ENCODE measurements at regions not wholly inside any gene's neighbourhood (a gene's known extent, or its start where the extent isn't known, plus 50 kb on each side); places are given as distances from the start of the nearest gene placed in this dataset.

DNA sequence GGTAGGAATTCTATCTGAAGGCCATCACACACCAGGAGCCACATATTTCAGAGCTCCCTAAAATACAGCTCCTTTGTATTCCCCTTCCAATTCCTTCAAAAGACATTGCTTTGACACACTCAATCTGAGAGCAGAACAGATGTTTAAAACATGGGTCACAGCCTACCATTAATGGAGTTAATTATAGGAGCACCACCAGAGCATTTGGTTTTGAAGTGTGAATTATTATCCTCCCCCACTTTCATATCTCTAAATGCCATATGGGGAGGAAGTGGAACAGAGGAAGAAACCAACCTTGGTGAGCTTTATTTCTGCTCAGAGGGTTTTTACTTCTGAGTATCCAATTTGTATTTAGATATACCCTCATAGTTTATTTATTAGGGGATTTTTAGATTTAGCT lies 50.7 kb upstream of the TNFRSF21 start:
- Histone ChIP-seq H3K27me3 (ENCODE audit: insufficient read depth, low read length, poor library complexity, severe bottlenecking) (peaks cover 7% of the 10 kb centered on the region), H3K4me3 (ENCODE audit: low read length) (no peak overlapping the region), H3K4me1 (ENCODE audit: insufficient read depth, low read length) (no peaks in the 10 kb centered on the region), H3K36me3 (ENCODE audit: insufficient read depth, low read length) (no peaks in the 10 kb centered on the region), H3K27ac (ENCODE audit: low read depth, low read length) (no peak overlapping the region), H3K9me3 (ENCODE audit: low read length) (no peaks in the 10 kb centered on the region)
- Mint-ChIP-seq H3K36me3 (no peaks in the 10 kb centered on the region), H3K4me3 (no peak overlapping the region), H3K27me3 (peaks cover 8 to 57% of the 10 kb centered on the region in 2 donors), H3K27ac (no peak overlapping the region), H3K4me1 (no peaks in the 10 kb centered on the region), H3K9me3 (no peaks in the 10 kb centered on the region)
- POLR2A ChIA-PET = no interaction called here
- CTCF ChIA-PET = no interaction called here
- DNase-seq = no peak

DNA sequence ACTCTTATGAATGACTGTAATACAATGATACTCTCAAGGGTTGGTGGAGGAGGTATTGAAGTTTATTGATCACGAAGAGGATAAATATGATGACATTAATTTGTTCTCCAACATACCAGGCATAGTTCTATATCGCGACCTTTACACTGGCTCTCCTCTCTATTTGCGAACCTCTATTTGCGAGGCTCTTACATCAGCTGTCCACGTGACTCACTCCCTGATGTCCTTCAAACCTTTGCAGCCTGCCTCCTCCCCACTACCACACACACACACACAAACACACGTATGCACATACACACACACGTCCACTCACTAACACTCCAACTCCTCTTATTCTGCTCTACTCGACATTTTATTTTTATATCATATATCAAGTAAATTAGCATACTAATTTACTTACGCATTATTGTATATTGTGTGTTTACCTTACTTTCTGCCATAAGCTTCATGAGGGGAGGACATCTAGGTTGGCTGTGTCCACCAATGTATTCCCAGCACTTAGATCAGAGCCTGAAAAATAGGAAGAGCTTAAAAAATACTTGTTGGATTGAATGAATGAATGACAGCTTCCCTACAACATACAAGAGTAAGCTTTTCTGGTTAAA lies 53.3 kb upstream of the TNFRSF21 start:
- Histone ChIP-seq H3K36me3 (ENCODE audit: insufficient read depth, low read length) (no peaks in the 10 kb centered on the region), H3K9me3 (ENCODE audit: low read length) (no peaks in the 10 kb centered on the region), H3K4me1 (ENCODE audit: insufficient read depth, low read length) (no peaks in the 10 kb centered on the region), H3K27ac (ENCODE audit: low read depth, low read length) (no peak overlapping the region), H3K4me3 (ENCODE audit: low read length) (no peak overlapping the region), H3K27me3 (ENCODE audit: insufficient read depth, low read length, poor library complexity, severe bottlenecking) (peaks cover 7% of the 10 kb centered on the region)
- ChIA-PET CTCF (no interaction called here), POLR2A (no interaction called here)
- no peak overlapping the region for H3K4me3 Mint-ChIP-seq
- no peaks in the 10 kb centered on the region for H3K4me1 Mint-ChIP-seq
- H3K27me3 Mint-ChIP-seq = peaks cover 8 to 47% of the 10 kb centered on the region in 2 donors
- no peaks in the 10 kb centered on the region for H3K36me3 Mint-ChIP-seq
- no peak for DNase-seq
- no peaks in the 10 kb centered on the region for H3K9me3 Mint-ChIP-seq
- no peak overlapping the region for H3K27ac Mint-ChIP-seq

DNA sequence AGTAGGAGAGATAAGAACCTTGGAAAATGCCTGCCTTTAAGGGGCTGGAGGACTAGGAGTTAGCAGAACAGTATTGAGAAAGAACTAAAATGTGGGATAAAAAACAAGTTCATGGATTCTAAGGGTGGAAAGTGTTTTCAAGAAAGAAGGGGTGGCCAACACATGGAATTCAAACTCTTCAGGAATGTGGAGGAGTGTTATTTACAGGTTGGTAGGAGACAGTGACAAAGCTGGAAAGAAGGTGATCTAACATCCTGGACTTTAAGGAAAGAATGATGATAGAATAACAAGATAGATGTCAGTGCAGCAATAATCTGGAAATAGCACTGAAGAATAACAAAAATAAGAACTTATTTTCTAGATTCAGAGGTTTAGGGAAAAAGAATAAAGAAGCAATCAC lies 54.0 kb upstream of the TNFRSF21 start:
- Mint-ChIP-seq H3K27ac (no peak overlapping the region), H3K9me3 (no peaks in the 10 kb centered on the region), H3K27me3 (peaks cover 8 to 42% of the 10 kb centered on the region in 2 donors), H3K4me3 (no peak overlapping the region), H3K4me1 (no peaks in the 10 kb centered on the region), H3K36me3 (no peaks in the 10 kb centered on the region)
- no peak for DNase-seq
- H3K9me3 ChIP-seq (ENCODE audit: low read length) = no peaks in the 10 kb centered on the region
- no peaks in the 10 kb centered on the region for H3K4me1 ChIP-seq (ENCODE audit: insufficient read depth, low read length)
- peaks cover 7% of the 10 kb centered on the region for H3K27me3 ChIP-seq (ENCODE audit: insufficient read depth, low read length, poor library complexity, severe bottlenecking)
- ChIA-PET CTCF (no interaction called here), POLR2A (no interaction called here)
- no peak overlapping the region for H3K4me3 ChIP-seq (ENCODE audit: low read length)
- H3K36me3 ChIP-seq (ENCODE audit: insufficient read depth, low read length) = no peaks in the 10 kb centered on the region
- H3K27ac ChIP-seq (ENCODE audit: low read depth, low read length) = no peak overlapping the region

DNA sequence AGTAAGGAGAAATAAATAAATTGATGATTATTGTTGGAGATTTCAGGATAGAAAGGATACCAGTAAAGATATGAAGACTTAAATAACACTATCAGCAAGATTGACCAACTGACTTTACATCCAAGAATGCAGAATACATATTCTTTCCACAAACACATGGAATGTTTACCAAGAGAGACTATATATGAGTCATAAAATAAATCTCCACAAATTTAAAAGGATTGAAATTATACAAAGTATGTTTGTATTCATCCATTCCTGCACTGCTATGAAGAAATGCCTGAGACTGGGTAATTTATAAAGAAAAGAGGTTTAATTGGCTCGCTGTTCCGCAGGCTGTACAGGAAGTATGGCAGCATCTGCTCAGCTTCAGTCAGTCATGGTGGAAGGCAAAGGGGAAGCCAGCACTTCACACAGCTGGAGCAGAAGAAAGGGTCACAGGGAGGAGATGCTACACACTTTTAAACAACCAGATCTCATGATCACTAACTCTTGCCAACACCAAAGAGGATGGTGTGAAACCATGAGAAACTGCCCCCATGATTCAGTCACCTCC lies 56.7 kb upstream of the TNFRSF21 start:
- no peaks in the 10 kb centered on the region for H3K27me3 ChIP-seq (ENCODE audit: insufficient read depth, low read length, poor library complexity, severe bottlenecking)
- ChIA-PET POLR2A (no interaction called here), CTCF (no interaction called here)
- H3K4me3 ChIP-seq (ENCODE audit: low read length) = no peak overlapping the region
- Mint-ChIP-seq H3K27me3 (peaks cover 5 to 25% of the 10 kb centered on the region in 2 donors), H3K4me3 (no peak overlapping the region), H3K4me1 (no peaks in the 10 kb centered on the region), H3K9me3 (no peaks in the 10 kb centered on the region), H3K36me3 (no peaks in the 10 kb centered on the region), H3K27ac (no peak overlapping the region)
- H3K4me1 ChIP-seq (ENCODE audit: insufficient read depth, low read length) = no peaks in the 10 kb centered on the region
- no peaks in the 10 kb centered on the region for H3K9me3 ChIP-seq (ENCODE audit: low read length)
- H3K27ac ChIP-seq (ENCODE audit: low read depth, low read length) = no peak overlapping the region
- H3K36me3 ChIP-seq (ENCODE audit: insufficient read depth, low read length) = no peaks in the 10 kb centered on the region
- no peak for DNase-seq

DNA sequence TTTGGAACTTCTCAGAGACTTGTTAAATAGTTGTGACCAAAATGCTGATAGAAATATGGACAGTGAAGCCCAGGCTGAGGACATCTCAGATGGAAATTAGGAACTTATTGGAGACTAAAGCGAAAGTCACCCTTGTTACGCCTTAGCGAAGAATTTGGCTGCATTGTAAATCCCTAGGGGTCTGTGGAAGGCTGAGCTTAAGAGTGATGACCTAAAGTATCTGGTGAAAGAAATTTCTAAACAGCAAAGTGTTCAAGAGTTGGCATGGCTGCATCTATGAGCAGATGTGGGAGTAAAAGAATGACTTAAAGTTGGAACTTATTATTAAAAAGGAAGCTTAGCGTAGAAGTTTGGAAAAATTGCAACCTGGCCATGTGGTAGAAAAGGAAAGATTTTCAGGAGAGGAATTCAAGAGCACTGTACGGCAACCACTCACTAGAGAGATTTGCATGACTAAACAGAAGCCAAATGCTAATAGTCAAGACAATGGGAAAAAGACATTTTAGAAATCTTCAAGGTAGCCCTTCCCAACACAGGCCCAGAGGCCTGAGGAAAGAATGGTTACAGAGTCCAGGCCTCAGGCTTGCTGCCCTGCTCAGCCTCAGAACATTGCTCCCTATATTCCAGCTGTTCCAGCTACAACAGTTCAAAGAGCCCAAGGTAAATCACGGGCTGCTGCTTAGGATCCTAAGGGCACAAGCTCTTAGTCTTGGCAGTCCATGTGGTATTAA lies 61.6 kb upstream of the TNFRSF21 start:
- ChIA-PET CTCF (no interaction called here), POLR2A (no interaction called here)
- H3K9me3 ChIP-seq (ENCODE audit: low read length) = no peaks in the 10 kb centered on the region
- no peaks in the 10 kb centered on the region for H3K4me1 Mint-ChIP-seq
- no peaks in the 10 kb centered on the region for H3K27me3 ChIP-seq (ENCODE audit: insufficient read depth, low read length, poor library complexity, severe bottlenecking)
- no peaks in the 10 kb centered on the region for H3K4me1 ChIP-seq (ENCODE audit: insufficient read depth, low read length)
- H3K9me3 Mint-ChIP-seq = no peaks in the 10 kb centered on the region
- H3K4me3 ChIP-seq (ENCODE audit: low read length) = no peak overlapping the region
- no peak overlapping the region for H3K27ac ChIP-seq (ENCODE audit: low read depth, low read length)
- no peaks in the 10 kb centered on the region for H3K36me3 ChIP-seq (ENCODE audit: insufficient read depth, low read length)
- no peaks in the 10 kb centered on the region for H3K36me3 Mint-ChIP-seq
- H3K27me3 Mint-ChIP-seq = peaks cover 0 to 4% of the 10 kb centered on the region in 2 donors
- DNase-seq = no peak
- H3K27ac Mint-ChIP-seq = no peak overlapping the region
- H3K4me3 Mint-ChIP-seq = no peak overlapping the region

DNA sequence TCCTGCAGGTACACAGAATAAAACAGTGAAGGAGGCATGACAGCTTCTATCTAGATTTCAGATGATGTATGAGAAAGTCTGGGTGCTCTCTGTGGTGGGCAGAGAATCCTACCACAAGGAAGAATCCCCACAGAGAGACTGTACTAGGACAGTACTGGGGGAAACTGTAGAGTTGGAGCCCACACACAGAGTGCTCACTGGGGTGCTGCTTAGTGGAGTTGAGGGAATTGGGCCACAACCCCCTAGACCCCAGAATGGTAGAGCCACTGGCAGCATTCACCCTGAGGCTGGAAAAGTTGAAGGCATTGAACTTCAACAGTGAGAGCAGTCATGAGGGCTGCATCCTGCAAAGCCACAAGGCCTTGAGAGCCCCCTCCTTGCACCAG lies 62.2 kb upstream of the TNFRSF21 start:
- CTCF ChIA-PET = no interaction called here
- Histone ChIP-seq H3K27me3 (ENCODE audit: insufficient read depth, low read length, poor library complexity, severe bottlenecking) (no peaks in the 10 kb centered on the region), H3K4me3 (ENCODE audit: low read length) (no peak overlapping the region), H3K36me3 (ENCODE audit: insufficient read depth, low read length) (no peaks in the 10 kb centered on the region), H3K27ac (ENCODE audit: low read depth, low read length) (no peak overlapping the region), H3K4me1 (ENCODE audit: insufficient read depth, low read length) (no peaks in the 10 kb centered on the region), H3K9me3 (ENCODE audit: low read length) (no peaks in the 10 kb centered on the region)
- no peaks in the 10 kb centered on the region for H3K36me3 Mint-ChIP-seq
- H3K9me3 Mint-ChIP-seq = no peaks in the 10 kb centered on the region
- POLR2A ChIA-PET = no interaction called here
- no peak overlapping the region for H3K27ac Mint-ChIP-seq
- peaks cover 4 to 7% of the 10 kb centered on the region in 2 donors for H3K27me3 Mint-ChIP-seq
- no peak for DNase-seq
- H3K4me1 Mint-ChIP-seq = no peaks in the 10 kb centered on the region
- no peak overlapping the region for H3K4me3 Mint-ChIP-seq

DNA sequence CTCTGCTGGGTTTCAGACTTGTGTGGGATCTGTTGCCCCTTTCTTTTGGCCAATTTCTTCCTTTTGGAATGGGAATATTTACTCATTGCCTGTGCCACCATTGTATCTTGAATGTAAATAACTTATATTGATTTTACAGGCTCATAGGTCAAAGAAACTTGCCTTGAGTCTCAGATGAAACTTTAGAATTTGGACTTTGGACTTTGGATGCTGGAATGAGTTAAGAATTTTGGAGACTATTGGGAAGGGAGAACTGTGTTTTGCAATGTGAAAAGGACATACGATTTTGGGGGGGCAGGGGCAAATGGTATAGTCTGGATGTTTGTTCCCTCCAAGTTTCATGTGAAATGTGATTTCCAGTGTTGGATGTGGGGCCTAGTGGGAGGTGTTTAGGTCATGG lies 62.6 kb upstream of the TNFRSF21 start:
- no peak overlapping the region for H3K27ac ChIP-seq (ENCODE audit: low read depth, low read length)
- no peaks in the 10 kb centered on the region for H3K4me1 Mint-ChIP-seq
- no peak overlapping the region for H3K27ac Mint-ChIP-seq
- no peak overlapping the region for H3K4me3 Mint-ChIP-seq
- ChIA-PET POLR2A (no interaction called here), CTCF (no interaction called here)
- H3K27me3 ChIP-seq (ENCODE audit: insufficient read depth, low read length, poor library complexity, severe bottlenecking) = no peaks in the 10 kb centered on the region
- no peak overlapping the region for H3K4me3 ChIP-seq (ENCODE audit: low read length)
- H3K36me3 ChIP-seq (ENCODE audit: insufficient read depth, low read length) = no peaks in the 10 kb centered on the region
- H3K36me3 Mint-ChIP-seq = no peaks in the 10 kb centered on the region
- no peaks in the 10 kb centered on the region for H3K9me3 Mint-ChIP-seq
- no peaks in the 10 kb centered on the region for H3K4me1 ChIP-seq (ENCODE audit: insufficient read depth, low read length)
- no peaks in the 10 kb centered on the region for H3K9me3 ChIP-seq (ENCODE audit: low read length)
- H3K27me3 Mint-ChIP-seq = peaks cover 6 to 8% of the 10 kb centered on the region in 2 donors
- DNase-seq = no peak

DNA sequence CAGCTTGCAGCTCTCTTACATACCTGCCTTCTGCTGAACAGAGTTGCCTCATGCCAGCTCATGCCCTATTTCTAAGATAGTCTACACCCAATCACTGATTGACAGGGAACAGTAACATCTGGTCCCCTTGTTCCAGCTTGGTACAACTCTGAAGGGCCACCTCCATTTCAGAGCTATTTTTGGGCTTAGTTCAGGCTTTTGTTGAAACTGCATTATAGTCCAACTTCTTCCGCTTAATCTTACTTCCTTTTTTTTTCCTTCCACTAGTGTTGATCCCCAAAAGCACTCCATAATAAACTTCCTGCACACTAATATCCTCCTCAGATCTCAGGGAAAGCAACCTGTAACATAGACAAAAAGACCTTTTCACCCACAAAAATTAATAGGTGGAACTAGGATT lies 65.7 kb upstream of the TNFRSF21 start:
- H3K9me3 ChIP-seq (ENCODE audit: low read length) = no peaks in the 10 kb centered on the region
- no peaks in the 10 kb centered on the region for H3K36me3 Mint-ChIP-seq
- ChIA-PET POLR2A (interaction anchor here (0.6 kb wide), 1 partner anchor 220 kb away, joined by 3 read pairs; no protein-coding TSS in a partner anchor), CTCF (no interaction called here)
- no peaks in the 10 kb centered on the region for H3K4me1 ChIP-seq (ENCODE audit: insufficient read depth, low read length)
- no peak overlapping the region for H3K4me3 ChIP-seq (ENCODE audit: low read length)
- no peaks in the 10 kb centered on the region for H3K36me3 ChIP-seq (ENCODE audit: insufficient read depth, low read length)
- H3K27me3 Mint-ChIP-seq = peaks cover 11 to 21% of the 10 kb centered on the region in 2 donors
- DNase-seq = no peak
- no peak overlapping the region for H3K27ac Mint-ChIP-seq
- H3K27ac ChIP-seq (ENCODE audit: low read depth, low read length) = no peak overlapping the region
- H3K4me3 Mint-ChIP-seq = no peak overlapping the region
- H3K9me3 Mint-ChIP-seq = no peaks in the 10 kb centered on the region
- H3K27me3 ChIP-seq (ENCODE audit: insufficient read depth, low read length, poor library complexity, severe bottlenecking) = no peaks in the 10 kb centered on the region
- H3K4me1 Mint-ChIP-seq = no peaks in the 10 kb centered on the region
